Stimulated activated CD4-positive, alpha-beta T cell treated with anti-CD3 and anti-CD28 coated beads, TNF-alpha, amount 100 ng/mL, for 1 hour (primary cell): ENCODE measurements at regions not wholly inside any gene's neighbourhood (a gene's known extent, or its start where the extent isn't known, plus 50 kb on each side); places are given as distances from the start of the nearest gene placed in this dataset.
"Not testable (repeated sequence)": the region's sequence is repeated elsewhere in the genome, so short reads cannot be mapped to it uniquely, and the experiment has no call there.

Experiments
- DNase-seq, 3 donors: peaks; one replicate each; pipeline ENCODE4 v3.0.0-alpha.2; 2020; ENCODE audit warnings: low read depth in 3 of 3, low spot score in 1 of 3

DNA sequence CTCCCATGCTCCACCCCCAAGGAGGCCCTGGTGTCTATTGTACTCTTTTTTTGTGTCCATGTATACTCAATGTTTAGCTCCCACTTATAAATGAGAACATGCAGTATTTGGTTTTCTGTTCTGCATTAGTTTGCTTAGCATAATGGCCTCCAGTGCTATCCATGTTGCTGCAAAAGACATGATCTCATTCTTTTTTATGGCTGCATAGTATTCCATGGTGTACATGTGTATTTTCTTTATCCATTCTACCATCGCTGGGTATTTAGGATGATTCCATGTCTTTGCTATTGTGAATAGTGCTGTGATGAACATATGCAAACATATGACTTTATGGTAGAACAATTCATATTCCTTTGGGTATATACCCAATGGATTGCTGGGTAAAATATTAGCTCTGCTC, 138.1 kb upstream of the STK26 start:
- DNase-seq: not testable (repeated sequence)

GRCh38 chrX:131893857-131894256, 129.2 kb upstream of the STK26 start:
- DNase-seq: not testable (repeated sequence)

DNA sequence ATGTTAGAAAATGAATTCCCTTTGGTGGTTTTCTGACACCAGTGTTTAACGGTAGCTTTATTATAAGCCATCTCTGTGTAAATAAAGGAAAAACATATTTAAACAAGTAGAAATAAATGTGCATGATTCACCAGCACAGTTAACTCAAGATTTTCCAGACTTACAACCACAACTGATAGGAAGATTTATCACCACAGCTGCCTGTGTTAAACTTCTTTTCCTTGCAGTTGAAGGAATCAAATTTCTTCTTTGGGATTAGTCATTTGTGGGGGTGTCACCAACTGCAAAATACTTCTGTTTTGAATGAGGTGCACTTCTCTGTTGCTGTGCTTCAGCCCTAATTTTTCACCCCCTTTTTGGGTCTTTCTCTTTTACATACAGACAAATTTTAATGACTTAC, 128.1 kb upstream of the STK26 start:
- DNase-seq: no peak

GRCh38 chrX:131895807-131896206, 127.3 kb upstream of the STK26 start:
- no peak for DNase-seq

DNA sequence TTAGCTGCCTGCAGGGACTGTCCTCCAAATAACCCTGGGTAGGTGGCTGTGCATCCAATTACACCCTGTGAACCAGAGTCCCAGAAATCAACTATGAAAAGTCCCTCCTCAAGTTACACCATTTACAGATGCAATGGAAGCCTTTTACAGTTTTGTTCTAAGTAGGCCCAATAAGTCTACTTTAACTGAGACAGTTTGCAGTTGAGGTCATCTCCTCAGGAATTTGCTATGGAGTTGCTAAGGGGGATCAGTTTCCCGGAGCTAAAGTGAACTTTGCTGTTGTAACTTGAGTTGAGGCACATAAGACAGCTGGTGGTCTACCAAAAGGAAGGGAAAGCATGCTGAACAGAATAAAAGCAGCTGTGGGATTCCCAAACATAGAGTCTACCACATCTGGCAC, 121.6 kb upstream of the STK26 start:
- DNase-seq: no peak

DNA sequence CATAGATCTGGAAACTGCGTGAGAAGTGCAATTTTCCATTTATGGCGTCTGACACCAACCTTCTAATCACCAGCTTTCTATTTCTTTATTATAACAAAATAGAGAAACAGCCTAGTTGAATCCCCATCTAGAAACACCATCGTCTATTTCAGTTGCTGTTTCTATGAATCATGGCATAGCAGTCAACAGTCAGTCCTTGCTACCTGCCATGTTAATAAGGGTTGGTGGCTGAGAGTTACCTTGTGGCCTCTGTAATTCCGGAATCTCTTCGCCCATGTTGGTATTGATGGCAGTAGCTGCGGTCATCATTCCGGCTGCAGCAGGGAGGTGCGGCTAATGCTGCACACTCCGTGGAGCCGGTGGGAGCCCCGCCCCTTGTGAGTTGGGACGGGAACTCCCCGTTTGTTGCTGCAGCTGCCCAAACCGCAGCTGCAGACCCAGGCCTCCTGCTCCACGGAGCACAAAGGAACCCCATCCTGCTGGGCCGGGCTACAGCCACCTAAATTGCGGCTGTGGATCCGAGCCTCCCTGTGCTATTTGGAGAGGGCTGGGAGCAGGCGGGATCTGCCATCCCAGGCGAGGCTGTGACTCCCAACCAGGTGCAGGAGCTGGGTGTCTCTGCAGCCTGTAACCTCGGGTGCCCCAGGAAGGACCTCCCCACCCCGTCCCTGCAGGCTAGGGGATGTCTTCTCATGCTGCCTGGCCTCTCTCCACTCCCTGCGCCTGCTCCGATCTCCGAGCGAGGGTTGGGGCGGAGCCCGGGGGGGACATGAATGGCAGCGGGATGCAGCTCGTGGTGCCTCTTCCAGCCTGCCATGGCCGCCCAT, 115.4 kb upstream of the STK26 start:
- DNase-seq: no peak

DNA sequence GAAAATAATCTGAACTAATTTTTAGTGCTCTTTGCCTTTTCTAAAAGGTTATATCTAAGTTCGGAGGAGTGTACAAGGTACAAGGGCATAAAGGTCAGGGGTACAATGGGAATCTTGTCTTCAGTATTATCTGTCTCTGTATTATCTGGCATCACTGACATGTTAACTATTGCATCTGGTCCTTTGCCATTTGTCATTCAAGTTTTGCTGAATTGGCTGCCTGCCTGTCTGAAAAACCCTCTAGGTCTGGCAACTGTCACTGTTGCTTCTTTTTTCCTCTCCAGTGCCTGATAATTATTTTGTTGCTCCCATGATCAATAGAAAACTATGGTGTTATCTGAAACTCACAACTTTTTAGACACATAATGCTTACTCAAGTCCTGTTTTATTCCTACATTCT, 112.5 kb upstream of the STK26 start:
- DNase-seq: no peak

GRCh38 chrX:131915488-131915887, 107.6 kb upstream of the STK26 start:
- no peak for DNase-seq

- DNase-seq: no peak
Observed at GRCh38 chrX:131917588-131917987, 105.5 kb upstream of the STK26 start.

DNA sequence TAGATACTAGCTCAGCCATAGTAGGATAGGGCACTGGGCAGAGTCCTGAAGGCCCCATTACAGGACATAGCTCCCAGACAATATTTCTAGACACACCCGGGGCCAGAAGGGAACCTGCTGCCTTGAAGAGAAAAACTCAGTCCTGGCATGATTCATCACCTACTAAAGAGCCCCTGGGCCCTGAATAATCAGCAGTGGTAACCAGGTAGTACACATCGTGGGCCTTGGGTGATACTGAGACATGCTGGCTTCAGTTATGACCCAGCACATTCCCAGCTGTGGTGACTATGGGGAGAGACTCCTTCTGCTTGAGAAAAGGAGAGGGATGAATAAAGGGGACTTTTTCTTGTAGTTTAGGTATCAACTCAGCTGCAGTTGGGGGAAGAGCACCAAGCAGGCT, 104.3 kb upstream of the STK26 start:
- DNase-seq: no peak

GRCh38 chrX:131923614-131924250, 99.4 kb upstream of the STK26 start:
- DNase-seq: no peak

- no peak for DNase-seq
Observed at GRCh38 chrX:131938749-131939148, 84.4 kb upstream of the STK26 start.

DNA sequence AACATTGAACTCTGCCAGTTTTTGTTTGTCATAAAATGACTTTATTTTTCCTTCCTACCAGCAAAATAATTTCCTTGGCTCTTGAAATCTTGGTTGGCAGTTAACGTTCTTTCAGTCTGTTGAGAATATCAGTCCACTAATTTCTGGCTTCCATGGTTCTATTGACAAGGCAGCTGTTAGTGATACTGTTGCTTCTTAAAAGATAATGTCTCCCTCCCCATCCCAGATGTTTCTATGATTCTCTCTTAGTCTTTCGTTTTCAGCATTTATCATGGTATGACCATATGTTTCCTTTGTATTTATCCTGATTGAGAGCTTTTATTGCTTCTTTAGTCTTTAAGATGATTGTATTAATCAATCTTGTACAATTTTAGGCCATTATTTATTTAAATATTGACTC, 81.1 kb upstream of the STK26 start:
- DNase-seq: no peak

- no peak for DNase-seq
Observed at GRCh38 chrX:131944936-131945902, 77.9 kb upstream of the STK26 start.

- DNase-seq: no peak
Observed at GRCh38 chrX:131951166-131951565, 71.9 kb upstream of the STK26 start.

DNA sequence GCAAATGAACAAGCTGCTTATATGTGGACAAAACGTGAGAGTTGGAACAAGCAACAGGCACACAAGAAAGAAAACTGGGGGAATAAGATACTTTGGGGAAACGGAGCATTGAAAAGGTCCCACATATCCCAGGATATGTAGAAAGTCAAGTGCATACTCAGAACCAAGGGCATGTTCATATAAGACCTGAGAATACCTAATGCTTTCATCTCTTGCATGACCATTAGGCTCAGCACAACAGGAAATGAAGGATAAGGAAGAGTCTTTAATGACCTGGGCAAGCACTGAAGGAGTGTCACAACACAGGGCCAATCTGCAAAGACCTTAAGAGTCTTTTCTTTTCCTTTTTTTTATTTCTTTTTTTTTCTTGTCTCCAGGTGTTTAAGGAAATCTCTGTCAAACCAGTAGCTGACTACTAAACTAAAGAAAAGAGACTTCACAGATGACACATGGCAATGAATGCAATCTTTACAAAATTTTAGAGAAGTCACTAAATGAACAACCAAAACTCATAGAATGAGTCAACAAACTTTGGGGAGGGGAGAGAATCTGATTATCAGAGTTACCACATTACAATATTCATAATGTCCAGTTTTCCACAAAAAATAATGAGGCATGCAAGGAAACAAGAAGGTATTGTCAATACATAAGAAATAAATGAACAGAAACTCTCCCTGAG, 67.9 kb upstream of the STK26 start:
- no peak for DNase-seq

GRCh38 chrX:131958724-131959123, 64.4 kb upstream of the STK26 start:
- DNase-seq: no peak

DNA sequence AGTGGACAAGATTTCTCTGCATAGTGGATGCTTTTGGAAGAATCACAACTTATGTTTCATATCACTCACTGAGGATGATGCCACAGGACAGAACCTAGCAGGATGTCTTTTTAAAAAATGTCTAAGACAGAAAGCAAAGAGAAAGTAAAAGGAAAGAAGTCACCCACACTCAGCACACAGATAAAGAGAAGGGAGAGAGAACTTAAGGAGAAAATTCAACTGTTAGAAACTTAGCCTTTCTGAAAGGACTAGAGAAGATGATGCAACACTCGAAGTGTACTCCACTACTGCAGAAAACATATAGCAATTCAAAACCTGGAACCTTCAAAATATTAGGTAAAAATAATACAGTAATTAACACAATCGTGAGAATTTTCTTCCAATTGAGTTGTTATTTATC, 52.8 kb upstream of the STK26 start:
- no peak for DNase-seq
